ENCODE measurements at regions not wholly inside any gene's neighbourhood (a gene's known extent, or its start where the extent isn't known, plus 50 kb on each side); places are given as distances from the start of the nearest gene placed in this dataset.

DNA sequence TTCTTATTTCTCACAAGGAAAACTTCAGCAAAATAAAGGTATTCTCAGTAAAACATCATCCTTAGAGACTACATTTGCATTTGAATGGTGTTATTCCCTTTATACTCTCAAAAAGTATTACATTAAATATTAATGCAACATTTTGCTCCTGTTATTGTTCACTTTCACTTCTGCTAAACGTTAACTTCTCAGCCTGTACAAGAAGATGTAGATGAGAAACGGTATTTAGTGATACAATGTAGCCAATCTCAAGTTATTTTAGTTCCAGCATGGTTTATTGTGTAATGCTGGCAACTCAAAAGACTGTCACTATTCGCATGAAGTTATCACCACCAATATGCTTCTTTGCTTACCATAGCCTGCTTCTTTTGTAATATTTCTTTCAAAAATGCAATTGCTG is 514.1 kb downstream of the CPS1 start:
- DNase-seq = no peak

DNA sequence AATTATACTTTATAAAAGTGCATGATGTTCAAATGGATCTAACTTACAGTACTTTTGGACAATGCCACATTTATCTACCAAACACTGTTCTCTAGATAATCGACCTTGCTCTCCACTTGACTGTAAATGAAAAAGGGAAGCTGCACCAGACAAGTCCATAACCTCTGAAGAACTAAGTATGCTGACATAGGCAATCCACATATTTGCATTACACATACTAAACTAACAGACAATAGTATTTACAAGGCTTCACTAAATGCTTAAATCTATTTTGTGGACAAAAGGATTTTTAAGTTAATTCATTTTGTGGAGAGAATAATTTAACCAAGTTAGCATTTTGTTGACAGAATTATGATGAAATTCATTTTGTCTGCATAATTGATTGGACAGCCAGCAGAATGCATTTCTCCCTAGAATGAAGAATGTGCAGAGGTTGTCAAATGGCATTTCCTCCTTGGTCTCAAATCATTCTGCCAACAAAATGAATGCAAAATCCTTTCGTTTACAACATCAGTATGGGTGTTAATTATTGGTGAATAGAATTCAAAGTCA is 520.9 kb downstream of the CPS1 start:
- no peak for DNase-seq

DNA sequence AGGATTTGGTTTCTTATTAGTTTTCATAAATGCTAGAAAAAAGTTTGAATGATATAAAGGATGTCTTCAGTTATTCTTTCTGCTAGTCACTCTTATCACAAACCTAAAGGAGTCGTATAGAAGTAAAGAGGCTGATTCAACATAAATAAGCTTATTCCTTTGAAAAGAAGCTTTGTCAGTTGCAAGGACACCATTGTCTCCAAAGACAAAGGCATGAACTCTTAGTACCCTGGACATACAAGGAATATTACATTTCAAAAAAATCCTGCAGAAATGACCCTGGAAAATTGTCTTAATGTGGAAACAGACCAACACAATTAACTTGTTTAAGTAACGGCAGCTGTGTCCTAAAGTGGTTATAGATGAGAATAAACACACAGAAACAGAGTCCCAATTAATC is 528.0 kb downstream of the CPS1 start:
- no peak for DNase-seq

DNA sequence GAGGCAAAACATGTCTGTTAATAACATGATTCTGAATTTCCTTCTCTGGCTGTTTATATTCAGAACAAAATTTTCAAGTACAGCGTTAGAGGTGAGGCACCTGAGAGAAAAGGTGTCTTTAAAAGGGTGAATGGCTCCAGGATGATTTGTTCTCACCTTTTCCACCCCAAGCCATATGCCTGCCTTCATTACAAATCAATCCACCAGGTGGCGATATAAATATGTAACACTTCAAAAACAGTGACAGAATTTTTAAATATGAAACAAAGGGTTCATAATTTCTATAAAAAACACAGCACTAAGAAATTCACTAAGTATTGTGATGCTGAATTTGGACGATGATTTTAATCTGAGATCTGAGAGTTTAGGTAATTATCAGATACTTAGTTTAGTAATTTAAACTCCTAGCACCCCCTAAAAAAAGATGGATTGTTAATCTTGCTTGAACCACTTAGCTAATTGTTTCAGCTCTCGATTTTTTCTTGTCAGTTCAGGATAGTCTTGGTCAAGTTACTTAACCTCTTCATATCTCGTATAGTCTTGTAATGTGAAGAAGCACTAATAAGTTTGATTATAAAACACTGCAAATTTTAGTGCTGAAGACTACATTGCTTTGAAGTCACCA is 528.8 kb downstream of the CPS1 start:
- peak; percentile 10 for DNase-seq

DNA sequence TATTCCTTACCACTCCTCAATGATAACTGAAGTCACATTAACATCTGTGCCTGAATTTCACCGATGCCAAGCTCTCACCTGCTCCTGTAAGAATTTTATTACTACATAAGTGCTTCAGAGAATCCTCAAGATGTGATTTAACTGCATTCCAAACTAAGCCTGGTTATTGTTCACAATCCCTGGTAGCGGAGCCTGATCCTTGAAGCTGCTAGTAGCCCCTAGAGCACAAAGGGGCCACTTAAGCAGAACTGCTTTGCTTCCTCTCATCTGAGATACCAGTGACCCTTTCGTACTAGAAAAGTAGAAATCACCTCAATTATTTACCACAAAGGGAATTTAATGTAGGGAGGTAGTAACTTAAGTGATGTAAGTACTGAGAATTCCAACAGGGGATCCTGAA is 529.6 kb downstream of the CPS1 start:
- DNase-seq = peak; percentile 28

DNA sequence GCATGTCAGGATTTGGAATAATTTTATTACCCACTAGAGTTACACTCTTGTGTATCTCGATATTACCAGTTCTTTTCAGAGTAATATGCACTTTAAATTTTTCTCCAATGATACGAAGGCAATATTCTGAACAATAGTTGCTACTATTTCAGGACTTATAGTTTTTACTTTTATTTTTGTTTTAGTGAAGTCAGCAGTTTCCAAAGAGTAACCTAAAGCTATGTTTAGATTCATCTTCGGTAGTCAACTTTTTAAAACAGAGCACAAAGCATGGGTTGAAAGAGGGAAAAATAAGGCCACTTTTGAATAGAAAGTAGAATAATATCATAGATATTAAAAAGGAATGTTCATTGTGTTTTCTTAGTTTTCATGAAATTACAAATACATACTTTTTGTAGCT is 532.7 kb downstream of the CPS1 start:
- no peak for DNase-seq

DNA sequence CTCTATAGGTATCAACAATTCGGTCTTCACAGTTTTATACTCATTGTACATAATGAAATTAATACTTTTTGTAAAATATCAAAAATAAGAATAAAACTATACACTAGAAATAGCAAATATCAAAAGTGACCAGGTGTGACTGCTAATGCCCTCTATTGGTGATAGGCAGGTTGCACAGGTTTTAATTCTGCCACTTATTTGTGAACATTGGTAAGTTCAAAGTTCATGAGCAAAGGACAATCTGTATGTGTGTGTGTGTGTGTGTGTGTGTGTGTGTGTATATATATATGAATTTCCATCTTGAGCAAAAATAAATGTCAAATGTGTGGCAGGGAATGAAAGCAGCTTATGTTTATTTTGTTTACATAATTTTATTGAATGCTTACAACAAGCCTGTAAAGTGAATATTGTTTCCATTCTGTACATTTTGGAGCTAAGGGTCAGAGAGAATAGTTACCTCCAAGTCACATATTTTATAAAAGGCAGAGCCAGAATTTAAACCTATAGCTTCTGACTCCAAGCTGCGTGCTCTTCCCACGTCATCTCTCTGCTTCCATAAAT is 537.4 kb downstream of the CPS1 start:
- no peak for DNase-seq

DNA sequence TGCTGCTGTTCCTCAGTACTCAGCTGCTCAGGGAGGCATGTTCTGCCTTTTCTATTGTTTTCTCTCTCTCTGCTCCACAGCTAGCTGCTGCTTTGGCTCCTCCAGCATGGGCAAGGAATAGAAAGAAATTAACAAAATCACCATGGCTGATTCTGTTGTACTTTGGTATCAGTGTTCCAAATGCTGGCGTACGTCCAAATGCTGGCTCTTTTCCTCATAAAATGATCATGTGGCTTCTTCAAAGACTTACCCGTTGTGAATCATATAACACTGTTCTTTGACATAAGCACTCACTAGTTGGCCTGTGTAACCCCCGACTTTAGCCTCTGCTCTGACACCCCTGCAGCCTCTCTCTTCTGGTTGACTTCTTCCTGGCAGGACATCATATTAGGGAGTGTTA is 547.6 kb downstream of the CPS1 start:
- no peak for DNase-seq

DNA sequence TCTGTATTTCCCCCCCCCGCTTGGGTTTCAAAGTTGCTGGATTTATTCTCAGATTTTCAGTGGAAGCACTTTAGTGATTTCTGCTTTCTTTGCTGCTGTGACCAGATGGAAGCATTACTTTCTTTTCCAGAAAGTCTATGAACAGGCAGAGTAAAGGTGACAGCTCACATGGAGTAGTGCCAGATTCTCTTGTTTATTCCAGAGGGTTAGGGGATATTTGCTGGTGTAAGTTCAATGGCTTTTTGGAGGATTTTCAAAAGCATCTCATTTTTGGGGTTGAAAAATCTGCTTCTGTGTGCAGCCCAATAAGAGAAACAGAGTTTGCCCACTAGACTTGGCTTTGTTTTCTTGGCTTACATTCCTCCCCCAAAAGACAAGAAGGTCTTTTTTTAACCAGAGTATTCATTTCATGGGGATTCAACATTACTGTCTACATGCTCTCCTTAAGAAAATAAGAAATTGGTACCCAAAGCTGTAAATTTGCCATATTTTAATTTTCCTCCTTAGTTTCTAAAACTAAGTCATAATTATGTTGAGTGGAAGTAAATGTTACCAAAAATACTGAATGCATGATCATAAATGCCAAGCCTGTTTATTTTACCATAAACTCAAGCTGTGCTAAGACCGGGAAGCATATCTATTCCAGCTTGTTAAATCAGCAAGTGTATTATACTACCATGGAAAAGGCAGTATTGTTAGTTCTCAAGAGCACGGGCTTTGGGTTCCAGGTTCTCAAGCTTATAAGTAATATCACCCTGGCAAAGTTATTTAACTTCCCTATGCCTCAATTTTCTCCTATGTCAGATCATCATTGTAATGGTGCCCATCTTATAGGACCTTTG is 557.2 kb downstream of the CPS1 start:
- no peak for DNase-seq

DNA sequence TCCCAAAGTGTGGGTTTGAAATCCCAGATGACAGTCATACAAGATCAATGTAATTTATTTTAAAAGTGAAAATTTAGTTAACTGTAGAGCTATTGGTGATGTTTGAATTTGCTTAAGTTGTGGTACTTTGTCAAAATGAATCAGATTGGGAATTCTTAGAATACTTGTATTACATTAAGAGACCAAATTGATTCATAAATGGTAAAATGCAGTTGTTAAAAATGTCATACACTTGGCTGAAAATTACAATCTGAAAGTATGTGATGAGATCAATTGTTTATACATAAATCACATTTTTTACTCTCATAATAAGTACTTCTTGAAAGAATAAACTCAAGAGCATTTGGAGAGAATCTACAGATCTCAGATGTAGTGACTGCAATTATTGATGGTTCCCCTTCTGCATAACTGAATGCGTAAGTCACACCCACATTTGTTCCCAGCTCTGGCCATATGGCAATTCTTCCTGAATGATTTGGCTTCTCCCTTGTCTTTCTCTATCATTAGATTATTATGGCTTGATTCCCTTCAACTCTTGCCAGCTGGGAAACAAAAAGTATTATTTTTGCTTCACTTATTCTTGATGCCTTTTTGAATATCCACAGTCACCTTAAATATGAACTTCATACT is 558.5 kb downstream of the CPS1 start:
- DNase-seq = no peak

DNA sequence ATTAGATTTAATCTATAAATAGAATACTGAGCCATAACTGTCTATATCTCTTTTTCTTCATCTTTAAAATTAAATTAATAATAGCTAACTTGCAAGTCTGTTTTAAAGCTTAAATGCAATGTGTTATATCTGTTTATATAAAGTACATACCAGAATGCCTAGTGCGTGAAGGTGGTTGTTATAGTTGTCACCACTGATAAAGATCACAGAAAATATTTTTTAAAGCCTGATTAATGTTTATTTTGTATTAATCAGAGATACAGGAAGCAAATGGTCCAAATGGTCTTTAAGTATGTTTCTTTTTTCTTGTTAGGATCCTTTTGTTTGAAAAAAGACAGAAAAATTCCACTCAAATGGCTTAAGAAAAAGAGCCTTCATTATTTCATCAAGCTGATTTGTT is 560.6 kb downstream of the CPS1 start:
- no peak for DNase-seq

DNA sequence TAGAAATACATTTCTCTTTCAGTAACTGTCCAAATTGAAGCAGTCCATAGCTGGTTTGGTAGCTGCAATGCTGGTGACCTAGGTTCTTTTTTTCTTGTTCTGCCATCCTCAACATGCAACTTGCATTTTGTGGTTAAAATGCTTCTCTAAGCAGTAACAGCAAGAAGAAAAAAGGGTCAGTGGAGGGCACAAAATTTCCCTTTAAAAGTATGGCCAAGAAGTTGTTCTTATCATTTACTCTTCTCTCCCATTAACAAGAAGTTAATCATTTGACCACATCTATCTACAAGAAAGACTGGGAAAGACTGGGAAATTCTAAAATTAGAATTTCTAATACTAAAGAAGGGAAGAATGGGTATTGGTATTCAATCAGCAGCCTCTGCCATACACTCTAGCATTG is 569.9 kb downstream of the CPS1 start:
- no peak for DNase-seq

DNA sequence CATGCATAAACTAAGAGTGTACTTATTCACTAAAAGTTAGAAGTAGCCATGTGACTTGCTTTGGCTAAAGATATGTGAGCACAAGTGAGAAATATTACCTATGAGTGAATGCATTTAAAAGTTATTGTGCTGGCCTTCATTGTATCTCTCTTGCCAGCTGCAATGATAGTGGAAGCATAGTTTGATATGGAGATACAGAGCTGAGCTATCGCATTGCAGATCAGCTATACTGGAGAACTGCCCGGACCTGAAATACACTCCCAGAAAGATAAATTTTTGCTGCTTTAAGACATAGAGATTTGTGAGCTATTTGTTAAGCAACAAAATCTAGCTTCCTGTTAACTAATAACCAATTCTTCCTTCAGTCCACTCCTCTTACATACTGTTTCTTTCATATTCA is 571.1 kb downstream of the CPS1 start:
- no peak for DNase-seq

DNA sequence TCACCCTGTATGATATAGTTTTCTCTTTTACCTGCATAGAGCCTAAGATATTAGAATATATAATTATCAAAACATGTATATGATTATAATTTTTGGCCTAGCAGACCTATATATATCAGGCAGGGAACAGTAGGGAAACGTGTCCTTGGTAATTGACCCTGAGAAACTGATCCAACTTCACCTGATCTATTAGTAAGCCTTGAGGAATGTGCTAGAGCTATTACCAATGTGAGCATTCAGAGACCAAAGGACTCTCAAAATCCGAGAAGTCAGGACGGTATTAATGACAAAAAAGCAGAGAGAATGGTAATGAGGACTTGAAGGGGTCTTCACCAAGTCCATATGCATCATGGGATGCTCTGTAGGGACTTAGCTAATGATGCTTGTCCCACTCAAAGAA is 571.9 kb downstream of the CPS1 start:
- no peak for DNase-seq

DNA sequence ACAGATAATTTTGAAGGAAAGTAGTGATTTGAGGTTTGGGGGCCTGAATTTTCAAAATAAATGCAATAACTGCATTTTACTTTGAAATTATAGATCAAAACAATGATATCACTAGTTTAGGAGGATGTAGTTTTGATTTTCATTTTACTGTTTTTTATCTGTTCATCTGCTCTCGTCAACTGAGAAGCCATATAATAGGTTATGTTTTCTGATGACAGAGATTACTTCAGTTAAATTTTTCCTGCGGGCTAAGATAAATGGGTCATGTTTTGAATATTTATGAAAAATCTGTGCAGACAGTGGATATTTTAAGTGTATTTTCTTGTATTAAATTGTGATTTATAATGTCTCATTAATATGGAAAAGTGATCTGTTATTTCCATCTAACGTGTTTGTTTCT is 573.4 kb downstream of the CPS1 start:
- no peak for DNase-seq

DNA sequence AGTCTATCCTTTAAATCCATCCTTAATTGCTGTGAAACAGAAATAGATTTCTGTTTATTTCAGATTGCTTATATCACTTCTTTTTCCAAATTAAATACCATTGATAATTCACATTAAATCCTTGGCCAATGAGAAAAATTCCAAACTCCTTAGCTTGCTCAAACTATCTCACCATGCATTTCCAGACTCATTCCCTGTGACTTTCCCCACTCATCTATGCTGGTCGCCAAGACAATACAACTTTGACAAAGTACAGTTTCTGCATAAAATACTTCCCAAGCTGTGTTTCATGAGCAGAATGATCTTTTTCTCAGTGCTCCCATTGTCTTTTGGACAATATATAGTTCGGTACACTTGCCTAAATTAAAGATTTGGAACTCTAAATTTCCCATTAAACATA is 575.6 kb downstream of the CPS1 start:
- DNase-seq = no peak

DNA sequence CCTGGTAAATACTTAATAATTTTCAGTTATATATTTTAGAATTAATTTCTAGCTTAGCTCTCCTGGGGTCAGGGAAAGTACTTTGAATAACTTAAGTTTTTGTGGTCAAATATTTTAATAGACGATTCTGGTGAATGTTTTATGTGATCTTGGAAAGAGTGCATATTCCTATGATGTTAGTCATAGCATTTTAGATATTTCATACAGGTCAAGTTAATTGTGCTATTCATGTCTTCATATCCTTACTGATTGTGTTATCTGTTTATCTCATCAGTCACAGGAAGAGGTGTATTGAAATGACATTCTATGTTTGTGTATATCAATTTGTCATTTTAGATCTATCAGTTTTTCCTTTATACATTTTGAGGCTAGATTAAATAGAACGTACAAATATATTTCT is 576.2 kb downstream of the CPS1 start:
- no peak for DNase-seq

DNA sequence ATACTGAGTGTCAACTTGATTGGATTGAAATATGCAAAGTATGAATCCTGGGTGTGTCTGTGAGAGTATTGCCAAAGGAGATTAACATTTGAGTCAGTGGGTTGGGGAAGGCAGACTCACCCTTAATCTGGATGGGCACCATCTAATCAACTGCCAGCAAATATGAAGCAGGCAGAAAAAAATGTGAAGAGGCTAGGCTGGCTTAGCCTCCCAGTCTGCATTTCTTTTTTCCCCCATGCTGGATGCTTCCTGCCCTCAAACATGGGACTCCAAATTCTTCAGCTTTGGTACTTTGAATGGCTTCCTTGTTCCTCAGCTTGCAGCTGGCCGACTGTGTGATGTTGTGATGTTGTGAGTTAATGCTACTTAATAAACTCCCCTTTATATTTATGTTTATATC is 577.4 kb downstream of the CPS1 start:
- DNase-seq = no peak

DNA sequence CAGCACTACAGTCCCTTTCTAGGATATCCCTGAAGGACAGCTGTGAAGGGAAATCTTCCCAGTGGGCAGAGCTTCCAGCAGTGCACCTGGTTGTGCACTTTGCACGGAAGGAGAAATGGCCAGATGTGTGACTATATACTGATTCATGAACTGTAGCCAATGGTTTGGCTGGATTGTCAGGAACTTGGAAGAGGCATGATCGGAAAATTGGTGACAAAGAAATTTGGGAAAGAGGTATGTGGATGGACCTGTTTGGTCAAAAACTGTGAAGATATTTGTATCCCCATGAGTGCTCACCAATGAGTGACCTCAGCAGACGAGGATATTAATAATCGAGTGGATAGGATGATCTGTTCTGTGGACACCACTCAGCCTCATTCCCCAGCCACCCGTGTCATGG is 582.2 kb downstream of the CPS1 start:
- no peak for DNase-seq

DNA sequence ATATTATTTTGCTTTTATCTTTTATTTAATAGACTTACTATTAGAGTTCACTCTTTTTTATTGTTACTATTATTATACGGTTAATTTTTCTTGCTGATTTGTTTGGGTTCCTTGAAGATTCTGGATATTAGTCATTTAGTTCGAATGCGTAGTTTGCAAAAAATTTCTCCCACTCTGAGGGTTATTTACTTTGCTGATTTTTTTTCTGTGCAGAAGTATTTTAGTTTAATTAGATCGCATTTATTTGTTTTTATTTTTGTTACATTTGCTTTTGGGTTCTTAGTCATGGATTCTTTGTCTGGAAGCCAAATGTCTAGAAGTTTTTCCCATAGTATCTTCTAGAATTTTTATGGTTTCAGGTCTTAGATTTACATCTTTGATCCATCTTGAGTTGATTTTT is 585.2 kb downstream of the CPS1 start:
- DNase-seq = no peak

DNA sequence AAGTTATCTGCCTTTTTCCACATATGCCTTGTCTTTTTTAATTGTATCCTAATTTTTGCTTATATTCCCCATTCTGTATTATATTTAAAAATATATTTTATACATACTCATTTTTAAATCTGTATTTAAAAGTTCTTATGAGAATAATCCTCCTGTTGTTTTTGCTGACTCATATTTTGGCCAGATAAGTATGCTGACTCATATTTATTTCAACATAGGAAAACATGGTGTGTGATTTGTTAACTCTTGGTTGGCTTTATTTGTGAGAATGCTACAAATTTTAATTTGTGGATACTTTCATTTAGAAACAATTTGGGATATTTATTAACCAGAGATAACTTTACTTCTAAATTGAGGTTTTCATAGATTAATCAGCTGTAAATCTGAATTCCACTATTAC is 587.7 kb downstream of the CPS1 start:
- no peak for DNase-seq

DNA sequence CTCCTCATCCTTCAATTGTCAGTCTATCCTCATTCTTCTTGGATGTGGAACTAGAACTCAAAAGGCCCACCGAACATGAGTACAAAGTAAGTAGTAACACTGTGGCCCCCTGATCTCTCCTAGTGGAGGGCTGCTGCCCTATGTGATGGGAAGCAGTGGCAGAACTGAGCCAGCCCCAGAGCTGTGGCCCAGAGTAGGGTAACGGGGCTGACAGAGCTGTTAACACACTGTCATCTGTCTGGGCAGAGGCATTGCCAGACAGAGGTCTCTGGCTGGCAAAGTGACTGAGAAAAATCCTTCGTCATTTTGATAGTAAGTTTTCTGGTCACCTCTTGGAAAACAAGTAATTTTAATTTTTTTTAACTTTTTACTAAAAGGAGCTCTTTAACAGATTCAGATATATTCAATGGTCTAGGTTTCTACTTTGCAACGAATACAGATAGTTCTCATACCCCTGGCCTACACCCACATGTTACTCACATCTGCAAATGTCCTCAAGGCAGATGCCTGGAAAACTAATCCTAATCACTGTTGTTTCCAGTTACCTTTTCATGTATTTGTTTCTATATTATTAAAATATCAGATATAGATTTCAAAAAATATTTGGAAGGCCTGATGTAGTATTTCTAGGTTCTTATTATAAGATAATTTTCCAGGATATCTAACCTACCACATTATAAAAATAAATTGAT is 588.7 kb downstream of the CPS1 start:
- DNase-seq = no peak

DNA sequence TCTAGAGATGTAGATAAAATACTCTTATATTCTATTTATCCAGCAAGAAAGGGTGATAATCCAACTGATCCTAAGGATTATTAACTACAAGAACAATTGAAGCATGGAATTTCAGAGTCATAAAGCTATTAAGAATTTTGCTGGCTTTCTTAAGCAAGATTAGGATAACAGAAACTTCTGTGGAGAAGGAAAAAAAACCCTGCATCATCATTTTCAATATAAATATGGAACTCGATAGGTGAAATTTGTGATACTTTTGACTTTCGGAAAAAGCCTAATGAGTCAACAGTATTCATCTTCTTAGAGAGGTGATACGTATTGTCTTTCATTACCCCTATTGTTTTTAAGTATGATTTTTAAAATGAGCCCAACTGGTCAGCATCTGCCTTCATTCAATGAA is 593.3 kb downstream of the CPS1 start:
- DNase-seq = no peak

Measured in DMS79 treated with DMSO at 0.1 percent for 48 hours (cell line).